SK-N-SH (cell line): ENCODE measurements at regions not wholly inside any gene's neighbourhood (a gene's known extent, or its start where the extent isn't known, plus 50 kb on each side); places are given as distances from the start of the nearest gene placed in this dataset.

Source experiments
- CTCF ChIA-PET: fragments of 300-600, 350-600 bp; formaldehyde crosslinking; extraction: SDS; loops from one replicate; lab custom pipeline; 2021; lab: Yijun Ruan, JAX
- POLR2A ChIA-PET: fragments of 350-600 bp; sonication (Branson Sonifier 250); formaldehyde crosslinking; extraction: SDS; loops from one replicate; lab custom pipeline; 2020; ENCODE audit warnings: antibody characterized with exemption, inconsistent platforms; lab: Yijun Ruan, JAX
- DNase-seq: peaks from one replicate; pipeline ENCODE4 v3.0.0; 2012
- H2AFZ ChIP-seq: fragments of 200-600 bp; sonication (generic); 2 replicates; pipeline ENCODE4 v1.8.1; 2016; ENCODE audit warnings: antibody characterized with exemption, mild to moderate bottlenecking, low read depth
- H3F3A ChIP-seq: fragments of 200-600 bp; sonication (generic); replicated peaks from 2 replicates; pipeline ENCODE3; 2016; ENCODE audit warnings: antibody characterized with exemption, mild to moderate bottlenecking; ENCODE audit not compliant: insufficient read depth
- H3K27ac ChIP-seq, 2 experiments: fragments of 200-500 bp in 1 of 2; fragments of 200-600 bp in 1 of 2; sonication (Bioruptor generic) in 1 of 2; sonication (generic), shearing (Covaris generic) in 1 of 2; 2 replicates each; pipeline versions ENCODE4 v1.5.1 to v1.6.1; 2014 to 2016; ENCODE audit warnings: low read depth in 2 of 2, inconsistent platforms in 1 of 2, low read length in 1 of 2, mild to moderate bottlenecking in 1 of 2, mixed read lengths in 1 of 2
- H3K27me3 ChIP-seq: fragments of 200-600 bp; sonication (generic), shearing (Covaris generic); 2 replicates; pipeline ENCODE4 v1.6.1; 2016; ENCODE audit warnings: mixed run types; ENCODE audit not compliant: insufficient read depth
- H3K36me3 ChIP-seq, 2 experiments: fragments of 200-500 bp in 1 of 2; fragments of 200-600 bp in 1 of 2; sonication (Bioruptor generic) in 1 of 2; sonication (generic) in 1 of 2; replicated peaks in 1 of 2; 2 replicates each; pipeline versions ENCODE3 to v1.5.1; 2014 to 2016; ENCODE audit warnings: low read length in 1 of 2, mild to moderate bottlenecking in 1 of 2; ENCODE audit not compliant: insufficient read depth in 2 of 2, control insufficient read depth in 1 of 2
- H3K4me1 ChIP-seq, 2 experiments: fragments of 200-500 bp in 1 of 2; fragments of 200-600 bp in 1 of 2; sonication (Bioruptor generic) in 1 of 2; sonication (generic), shearing (Covaris generic) in 1 of 2; 2 replicates each; pipeline versions ENCODE4 v1.5.1 to v1.6.1; 2014 to 2016; ENCODE audit warnings: low read depth in 1 of 2, low read length in 1 of 2, mixed run types in 1 of 2; ENCODE audit not compliant: insufficient read depth in 2 of 2, control insufficient read depth in 1 of 2
- H3K4me2 ChIP-seq: fragments of 200-600 bp; sonication (generic), shearing (Covaris generic); 2 replicates; pipeline ENCODE4 v1.6.1; 2017; ENCODE audit warnings: mixed run types
- H3K4me3 ChIP-seq, 2 experiments: fragments of 200-500 bp in 1 of 2; fragments of 200-600 bp in 1 of 2; sonication (Bioruptor generic) in 1 of 2; sonication (generic), shearing (Covaris generic) in 1 of 2; 2 replicates each; pipeline versions ENCODE4 v1.5.1 to v1.8.1; 2014 to 2016; ENCODE audit warnings: low read depth in 2 of 2, inconsistent platforms in 1 of 2, low read length in 1 of 2, mild to moderate bottlenecking in 1 of 2, mixed read lengths in 1 of 2, moderate library complexity in 1 of 2
- H3K79me2 ChIP-seq: fragments of 200-600 bp; sonication (generic); 2 replicates; pipeline ENCODE4 v1.8.1; 2017; ENCODE audit warnings: mild to moderate bottlenecking; ENCODE audit not compliant: insufficient read depth
- H3K9ac ChIP-seq: fragments of 200-600 bp; sonication (generic); 2 replicates; pipeline ENCODE4 v1.6.1; 2017; ENCODE audit warnings: mixed run types
- H3K9me2 ChIP-seq: fragments of 200-600 bp; sonication (generic); 2 replicates; pipeline ENCODE4 v1.6.1; 2017; ENCODE audit warnings: mixed run types
- H3K9me3 ChIP-seq: fragments of 200-600 bp; sonication (generic); 2 replicates; pipeline ENCODE4 v1.6.1; 2017; ENCODE audit warnings: mixed run types, mild to moderate bottlenecking, moderate library complexity
- H4K20me1 ChIP-seq: fragments of 200-600 bp; sonication (generic); 2 replicates; pipeline ENCODE4 v1.6.1; 2017; ENCODE audit warnings: mild to moderate bottlenecking, mixed run types; ENCODE audit not compliant: insufficient read depth
- CHD2 ChIP-seq: fragments of 150-350 bp; IDR thresholded peaks from 2 replicates; pipeline ENCODE4 v1.6.1; 2018; ENCODE audit warnings: low read length; ENCODE audit not compliant: partially characterized antibody
- ELF1 ChIP-seq: IDR thresholded peaks from 2 replicates; pipeline ENCODE4 v1.4.0; 2012
- EP300 ChIP-seq, 2 experiments: IDR thresholded peaks; 2 replicates each; pipeline versions ENCODE4 v1.4.0 to v1.6.1; 2012; ENCODE audit warnings: borderline replicate concordance in 1 of 2, low read depth in 1 of 2, low read length in 1 of 2
- EZH2phosphoT487 ChIP-seq: fragments of 200-600 bp; sonication (generic); IDR thresholded peaks from 2 replicates; pipeline ENCODE4 v1.6.1; 2017; ENCODE audit warnings: low read depth, mixed run types, mild to moderate bottlenecking, antibody characterized with exemption, moderate library complexity, borderline replicate concordance
- FOSL2 ChIP-seq: IDR thresholded peaks from 2 replicates; pipeline ENCODE4 v1.4.0; 2012; ENCODE audit warnings: low read depth, mild to moderate bottlenecking, moderate library complexity, borderline replicate concordance
- IRF3 ChIP-seq: fragments of 150-350 bp; IDR thresholded peaks from 2 replicates; pipeline ENCODE4 v1.6.1; 2016; ENCODE audit warnings: mild to moderate bottlenecking, low read depth, low read length
- MEF2A ChIP-seq: IDR thresholded peaks from 2 replicates; pipeline ENCODE4 v1.4.0; 2012; ENCODE audit warnings: low read depth, borderline replicate concordance
- NFIC ChIP-seq: IDR thresholded peaks from 2 replicates; pipeline ENCODE4 v1.4.0; 2012; ENCODE audit warnings: borderline replicate concordance
- RCOR1 ChIP-seq: fragments of 150-350 bp; IDR thresholded peaks from 2 replicates; pipeline ENCODE4 v1.6.1; 2017; ENCODE audit warnings: antibody characterized with exemption, low read length
- REST ChIP-seq: IDR thresholded peaks from 2 replicates; pipeline ENCODE4 v1.6.1; 2012; ENCODE audit warnings: mild to moderate bottlenecking, low read depth, low read length, moderate library complexity
- SMC3 ChIP-seq: IDR thresholded peaks from 2 replicates; pipeline ENCODE4 v1.6.1; 2012; ENCODE audit warnings: low read depth, low read length, improper control_type of control experiment
- TCF12 ChIP-seq: IDR thresholded peaks from 2 replicates; pipeline ENCODE4 v1.4.0; 2012
- YY1 ChIP-seq: IDR thresholded peaks from 2 replicates; pipeline ENCODE4 v1.4.0; 2012; ENCODE audit warnings: low read depth, mild to moderate bottlenecking
- whole genome bisulfite sequencing: methylation state at CpG from one replicate; pipeline ENCODE4 v1.1.6; 2017; ENCODE audit warnings: low lambda C conversion rate; 5-methylcytosine and 5-hydroxymethylcytosine counted together
- TF ChIP-seq, protein P1 (sequence below): IDR thresholded peaks from 2 replicates; pipeline ENCODE4 v1.4.0; 2012; ENCODE audit warnings: low read depth

DNA sequence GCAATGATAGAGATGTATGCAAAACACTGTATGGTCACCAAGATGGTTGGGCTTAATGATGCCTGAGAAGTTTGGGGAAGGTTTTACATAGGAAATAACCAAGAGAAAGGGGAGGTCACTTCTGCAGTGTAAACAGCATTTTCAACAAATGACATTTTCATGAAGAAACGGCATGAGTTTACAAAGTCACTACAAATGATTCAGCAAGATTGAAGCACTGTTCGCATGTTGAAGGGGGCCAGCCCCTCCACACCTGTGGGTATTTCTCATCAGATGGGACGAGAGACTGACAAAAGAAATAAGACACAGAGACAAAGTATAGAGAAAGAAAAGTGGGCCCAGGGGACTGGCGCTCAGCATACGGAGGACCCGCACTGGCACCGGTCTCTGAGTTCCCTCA is 234.1 kb upstream of the POGK start:
- H3K4me2 ChIP-seq, result no peak overlapping the region
- DNase-seq, result no peak
- WGBS, result 20% methylated on average over 7 of the region's 7 CpGs
- no peaks in the 10 kb centered on the region for H4K20me1 ChIP-seq
- no peak overlapping the region for H3K9ac ChIP-seq
- ChIA-PET CTCF (no interaction called here), POLR2A (no interaction called here)
- no peak overlapping the region for H2AFZ ChIP-seq
- H3K9me2 ChIP-seq, result no peaks in the 10 kb centered on the region
- no peak overlapping the region for H3K27ac ChIP-seq
- no peaks in the 10 kb centered on the region for H3K4me1 ChIP-seq
- H3K79me2 ChIP-seq, result no peaks in the 10 kb centered on the region
- H3K9me3 ChIP-seq, result no peaks in the 10 kb centered on the region
- H3F3A ChIP-seq, result no peaks in the 10 kb centered on the region
- no peak overlapping the region for H3K4me3 ChIP-seq
- H3K36me3 ChIP-seq, result no peaks in the 10 kb centered on the region
- no peaks in the 10 kb centered on the region for H3K27me3 ChIP-seq
- TF ChIP-seq SMC3, result no peak
- TF ChIP-seq, all 33 proteins: peak for 0

- no peak overlapping the region for H3K27ac ChIP-seq
- no peaks in the 10 kb centered on the region for H3K27me3 ChIP-seq
- POLR2A ChIA-PET, result no interaction called here
- H3K4me3 ChIP-seq, result no peak overlapping the region
- no peaks in the 10 kb centered on the region for H3K9me3 ChIP-seq
- H2AFZ ChIP-seq, result no peak overlapping the region
- CTCF ChIA-PET, result no interaction called here
- H3K79me2 ChIP-seq, result no peaks in the 10 kb centered on the region
- H3K4me2 ChIP-seq, result no peak overlapping the region
- no peaks in the 10 kb centered on the region for H3F3A ChIP-seq
- no peak overlapping the region for H3K9ac ChIP-seq
- H4K20me1 ChIP-seq, result no peaks in the 10 kb centered on the region
- DNase-seq, result no peak
- H3K36me3 ChIP-seq, result no peaks in the 10 kb centered on the region
- H3K9me2 ChIP-seq, result no peaks in the 10 kb centered on the region
- 0% methylated on average over 1 of the region's 1 CpG for WGBS
- no peak for TF ChIP-seq YY1
- TF ChIP-seq TCF12, result no peak
- no peak for TF ChIP-seq MEF2A
- TF ChIP-seq EP300 (IDR thresholded peaks at IDR 0.05; ENCODE audit: borderline replicate concordance in 1 of 2, low read depth in 1 of 2, low read length in 1 of 2), result no peak
- no peak for TF ChIP-seq RCOR1
- no peak for TF ChIP-seq ELF1
- no peak for TF ChIP-seq CHD2
- TF ChIP-seq, protein P1, sequence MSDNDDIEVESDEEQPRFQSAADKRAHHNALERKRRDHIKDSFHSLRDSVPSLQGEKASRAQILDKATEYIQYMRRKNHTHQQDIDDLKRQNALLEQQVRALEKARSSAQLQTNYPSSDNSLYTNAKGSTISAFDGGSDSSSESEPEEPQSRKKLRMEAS, result no peak
- TF ChIP-seq NFIC, result no peak
- no peak for TF ChIP-seq IRF3
- TF ChIP-seq EZH2phosphoT487, result no peak
- TF ChIP-seq REST, result no peak
- TF ChIP-seq FOSL2, result no peak
- H3K4me1 ChIP-seq, result no peaks in the 10 kb centered on the region
Observed at GRCh38 chr1:166612886-166613285, 226.4 kb upstream of the POGK start.
